IMR-90 (cell line): ENCODE measurements at regions not wholly inside any gene's neighbourhood (a gene's known extent, or its start where the extent isn't known, plus 50 kb on each side); places are given as distances from the start of the nearest gene placed in this dataset.

Experiments used
- ATAC-seq: fragments of 200-7000 bp; cut with Tn5 transposase; 2 replicates; pipeline ENCODE4 v1.9.1; 2020; ENCODE audit warnings: low read depth, mild to moderate bottlenecking, moderate library complexity
- BruUV-seq: library from RNA; stranded (reverse); fragments of 400-500 nt; replicated peaks from 2 replicates; lab custom pipeline; 2021; lab: Mats Ljungman, UMichigan
- CTCF ChIA-PET: fragments of 300-600 bp; formaldehyde crosslinking; extraction: SDS; loops from one replicate; lab custom pipeline; 2021; ENCODE audit warnings: antibody characterized with exemption; lab: Yijun Ruan, JAX
- POLR2A ChIA-PET: fragments of 300-600 bp; sonication (Branson Sonifier 250); formaldehyde crosslinking; loops from one replicate; lab custom pipeline; 2022; ENCODE audit warnings: antibody characterized with exemption; ENCODE audit not compliant: unreplicated experiment; lab: Charles Lee
- DNase-seq: peaks from one replicate; pipeline ENCODE4 v3.0.0; 2013
- H2AFZ ChIP-seq: replicated peaks from 2 replicates; pipeline ENCODE3; 2013; ENCODE audit warnings: low read length, mild to moderate bottlenecking; ENCODE audit not compliant: poor library complexity
- H2AK5ac ChIP-seq: 2 replicates; pipeline ENCODE4 v1.6.1; 2013; ENCODE audit warnings: low read depth, low read length, inconsistent platforms
- H2AK9ac ChIP-seq: replicated peaks from 2 replicates; pipeline ENCODE3; 2013; ENCODE audit warnings: mild to moderate bottlenecking, low read depth, low read length, moderate library complexity; ENCODE audit not compliant: poor library complexity
- H2BK120ac ChIP-seq: 2 replicates; pipeline ENCODE4 v1.6.1; 2013; ENCODE audit warnings: low read depth, low read length, inconsistent platforms
- H2BK15ac ChIP-seq: 3 replicates; pipeline ENCODE4 v1.6.1; 2013; ENCODE audit warnings: low read depth, low read length, inconsistent platforms
- H2BK20ac ChIP-seq: 2 replicates; pipeline ENCODE4 v1.6.1; 2013; ENCODE audit warnings: low read depth, mild to moderate bottlenecking, inconsistent platforms, low read length, moderate library complexity
- H2BK5ac ChIP-seq: 2 replicates; pipeline ENCODE4 v1.6.1; 2013; ENCODE audit warnings: mild to moderate bottlenecking, low read depth, low read length, inconsistent platforms; ENCODE audit not compliant: poor library complexity, severe bottlenecking
- H3K14ac ChIP-seq: replicated peaks from 2 replicates; pipeline ENCODE4 v1.6.1; 2013; ENCODE audit warnings: low read depth, low read length, inconsistent platforms
- H3K18ac ChIP-seq: 2 replicates; pipeline ENCODE4 v1.6.1; 2013; ENCODE audit warnings: low read depth, low read length, control low read depth
- H3K23ac ChIP-seq: 2 replicates; pipeline ENCODE4 v1.6.1; 2013; ENCODE audit warnings: low read depth, low read length, inconsistent platforms
- H3K27ac ChIP-seq: 2 replicates; pipeline ENCODE4 v1.5.1; 2013; ENCODE audit warnings: mild to moderate bottlenecking, control low read depth, low read length; ENCODE audit not compliant: insufficient read depth
- H3K27me3 ChIP-seq: 2 replicates; pipeline ENCODE4 v1.6.1; 2013; ENCODE audit warnings: low read length; ENCODE audit not compliant: control insufficient read depth, insufficient read depth
- H3K36me3 ChIP-seq: 2 replicates; pipeline ENCODE4 v1.6.1; 2013; ENCODE audit warnings: low read length, mixed read lengths; ENCODE audit not compliant: control insufficient read depth, insufficient read depth
- H3K4ac ChIP-seq: 2 replicates; pipeline ENCODE4 v1.6.1; 2013; ENCODE audit warnings: low read depth, low read length, inconsistent platforms
- H3K4me1 ChIP-seq: 2 replicates; pipeline ENCODE4 v1.6.1; 2013; ENCODE audit warnings: low read length, mixed read lengths; ENCODE audit not compliant: control insufficient read depth, insufficient read depth
- H3K4me2 ChIP-seq: 2 replicates; pipeline ENCODE4 v1.6.1; 2013; ENCODE audit warnings: low read depth, mild to moderate bottlenecking, control low read depth, low read length, moderate library complexity
- H3K4me3 ChIP-seq: 2 replicates; pipeline ENCODE4 v1.5.1; 2013; ENCODE audit warnings: low read depth, mild to moderate bottlenecking, control low read depth, low read length, moderate library complexity; ENCODE audit not compliant: insufficient read depth
- H3K56ac ChIP-seq: 2 replicates; pipeline ENCODE4 v1.6.1; 2013; ENCODE audit warnings: low read length, inconsistent platforms; ENCODE audit not compliant: insufficient read depth; ENCODE audit errors: extremely low read depth
- H3K79me1 ChIP-seq, 2 experiments: 2 replicates each; pipeline ENCODE4 v1.6.1; 2013; ENCODE audit warnings: low read length in 2 of 2, inconsistent platforms in 1 of 2, low read depth in 1 of 2
- H3K9ac ChIP-seq: 2 replicates; pipeline ENCODE4 v1.6.1; 2013; ENCODE audit warnings: low read depth, low read length, control low read depth
- H3K9me1 ChIP-seq: 2 replicates; pipeline ENCODE4 v1.6.1; 2013; ENCODE audit warnings: low read length, inconsistent platforms; ENCODE audit not compliant: insufficient read depth
- H3K9me3 ChIP-seq: 2 replicates; pipeline ENCODE4 v1.6.1; 2013; ENCODE audit warnings: low read length; ENCODE audit not compliant: control insufficient read depth, insufficient read depth
- H4K20me1 ChIP-seq: 2 replicates; pipeline ENCODE4 v1.6.1; 2013; ENCODE audit warnings: low read length, inconsistent platforms; ENCODE audit not compliant: insufficient read depth
- H4K5ac ChIP-seq: 2 replicates; pipeline ENCODE4 v1.6.1; 2013; ENCODE audit warnings: mild to moderate bottlenecking, low read depth, low read length, control low read depth
- H4K8ac ChIP-seq, 2 experiments: 2 replicates each; pipeline ENCODE4 v1.6.1; 2013; ENCODE audit warnings: low read depth in 2 of 2, low read length in 2 of 2, control low read depth in 1 of 2, inconsistent platforms in 1 of 2
- H4K91ac ChIP-seq: 2 replicates; pipeline ENCODE4 v1.6.1; 2013; ENCODE audit warnings: low read depth, low read length, inconsistent platforms; ENCODE audit not compliant: insufficient read depth
- BHLHE40 ChIP-seq: fragments of 150-350 bp; IDR thresholded peaks from 2 replicates; pipeline ENCODE4 v1.6.1; 2016; ENCODE audit warnings: mild to moderate bottlenecking, low read depth, low read length
- WGBS, 2 experiments: methylation state at CpG; one replicate each; pipeline versions ENCODE4 v1.1.5 to v1.1.7; 2013; ENCODE audit warnings: missing lambda C conversion rate in 2 of 2; ENCODE audit not compliant: insufficient read length in 1 of 2; ENCODE audit errors: extremely low coverage in 2 of 2; 5-methylcytosine and 5-hydroxymethylcytosine counted together
- dilution Hi-C: fragments of 300-500 bp; cut with HindIII; formaldehyde crosslinking; loops from one replicate; pipeline ENCODE4 v1.14.3; 2018; ENCODE audit warnings: low sequenced_read_pairs; ENCODE audit not compliant: unreplicated experiment
- in situ Hi-C: fragments of 300-500 bp; cut with MboI; formaldehyde crosslinking; loops from 3 replicates; pipeline ENCODE4 v1.14.3; 2019; ENCODE audit warnings: low sequenced_read_pairs, inconsistent platforms, mixed read lengths
- intact Hi-C: fragments of 100-400 bp; cut with micrococcal nuclease; formaldehyde crosslinking; loops from 2 replicates; pipeline ENCODE4 v1.10.0; 2022
- TF ChIP-seq, protein P1 (sequence below): conservative IDR thresholded peaks from 2 replicates; pipeline ENCODE4 v1.5.1; 2012; ENCODE audit warnings: mild to moderate bottlenecking, low read depth, low read length, improper control_type of control experiment

DNA sequence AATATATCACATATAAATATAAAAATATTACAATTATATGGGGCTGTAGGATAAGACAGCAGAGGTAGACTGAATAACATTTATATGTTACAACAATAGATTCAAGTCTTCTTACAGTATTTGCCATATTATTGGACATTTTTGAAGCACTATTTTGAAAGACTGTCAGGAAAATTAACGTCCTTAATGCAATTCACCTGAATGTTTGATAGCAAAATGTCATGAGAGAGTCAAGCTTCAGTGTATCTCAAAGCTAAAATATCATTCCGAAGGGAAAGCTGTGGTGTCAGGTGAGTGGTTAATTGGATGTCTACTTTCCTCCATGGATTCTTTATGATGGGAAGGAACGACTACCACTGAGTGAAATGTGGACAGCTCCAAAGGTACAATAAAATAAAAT, 1004.0 kb downstream of the HACE1 start:
- Histone ChIP-seq H3K4me3 (no peak overlapping the region), H4K5ac (no peak overlapping the region), H3K18ac (no peak overlapping the region), H3K56ac (no peak overlapping the region), H3K27me3 (no peaks in the 10 kb centered on the region), H3K9me3 (no peaks in the 10 kb centered on the region), H4K8ac (no peak overlapping the region), H3K23ac (no peak overlapping the region), H2AFZ (no peak overlapping the region), H3K4me1 (no peaks in the 10 kb centered on the region), H3K27ac (no peak overlapping the region), H3K9ac (no peak overlapping the region), H3K4ac (no peak overlapping the region), H3K9me1 (no peaks in the 10 kb centered on the region), H3K14ac (no peak overlapping the region), H3K4me2 (no peak overlapping the region), H2BK20ac (no peak overlapping the region), H2AK5ac (no peak overlapping the region), H4K20me1 (no peaks in the 10 kb centered on the region), H2AK9ac (no peak overlapping the region), H2BK15ac (no peak overlapping the region), H2BK5ac (no peak overlapping the region), H2BK120ac (no peak overlapping the region), H4K91ac (no peak overlapping the region), H3K79me1 (no peaks in the 10 kb centered on the region), H3K36me3 (no peaks in the 10 kb centered on the region)
- POLR2A ChIA-PET, result no interaction called here
- no CpG with 5 or more reads among the region's 3 CpGs for WGBS, 2 experiments
- in situ Hi-C loops, result no loop called here
- intact Hi-C loops, result no loop called here
- no peak for ATAC-seq
- no peak for TF ChIP-seq BHLHE40
- TF ChIP-seq, protein P1, sequence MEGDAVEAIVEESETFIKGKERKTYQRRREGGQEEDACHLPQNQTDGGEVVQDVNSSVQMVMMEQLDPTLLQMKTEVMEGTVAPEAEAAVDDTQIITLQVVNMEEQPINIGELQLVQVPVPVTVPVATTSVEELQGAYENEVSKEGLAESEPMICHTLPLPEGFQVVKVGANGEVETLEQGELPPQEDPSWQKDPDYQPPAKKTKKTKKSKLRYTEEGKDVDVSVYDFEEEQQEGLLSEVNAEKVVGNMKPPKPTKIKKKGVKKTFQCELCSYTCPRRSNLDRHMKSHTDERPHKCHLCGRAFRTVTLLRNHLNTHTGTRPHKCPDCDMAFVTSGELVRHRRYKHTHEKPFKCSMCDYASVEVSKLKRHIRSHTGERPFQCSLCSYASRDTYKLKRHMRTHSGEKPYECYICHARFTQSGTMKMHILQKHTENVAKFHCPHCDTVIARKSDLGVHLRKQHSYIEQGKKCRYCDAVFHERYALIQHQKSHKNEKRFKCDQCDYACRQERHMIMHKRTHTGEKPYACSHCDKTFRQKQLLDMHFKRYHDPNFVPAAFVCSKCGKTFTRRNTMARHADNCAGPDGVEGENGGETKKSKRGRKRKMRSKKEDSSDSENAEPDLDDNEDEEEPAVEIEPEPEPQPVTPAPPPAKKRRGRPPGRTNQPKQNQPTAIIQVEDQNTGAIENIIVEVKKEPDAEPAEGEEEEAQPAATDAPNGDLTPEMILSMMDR, result no peak
- dilution Hi-C loops, result no loop called here
- DNase-seq, result no peak
- no TSS peak for BruUV-seq
- CTCF ChIA-PET, result interaction anchor here (0.5 kb wide), 1 partner anchor 79 kb away, joined by 6 read pairs; no protein-coding TSS in a partner anchor
